ENCODE measurements at regions not wholly inside any gene's neighbourhood (a gene's known extent, or its start where the extent isn't known, plus 50 kb on each side); places are given as distances from the start of the nearest gene placed in this dataset.
"Not testable (repeated sequence)": the region's sequence is repeated elsewhere in the genome, so short reads cannot be mapped to it uniquely, and the experiment has no call there.

GRCh38 chr4:38373375-38373774, 290.6 kb upstream of the KLF3 start:
- FAIRE-seq (no peak), DNase-seq (ENCODE audit: low spot score) (no peak)

GRCh38 chr4:38377195-38377594, 286.8 kb upstream of the KLF3 start:
- FAIRE-seq = no peak
- DNase-seq (ENCODE audit: low spot score) = no peak

GRCh38 chr4:38378478-38378877, 285.5 kb upstream of the KLF3 start:
- FAIRE-seq (no peak), DNase-seq (ENCODE audit: low spot score) (no peak)

- DNase-seq (ENCODE audit: low spot score) = no peak
- FAIRE-seq = no peak
Observed at GRCh38 chr4:38381788-38382187, 282.2 kb upstream of the KLF3 start.

GRCh38 chr4:38382520-38382919, 281.5 kb upstream of the KLF3 start:
- FAIRE-seq = no peak

GRCh38 chr4:38383646-38384121, 280.3 kb upstream of the KLF3 start:
- FAIRE-seq (no peak), DNase-seq (ENCODE audit: low spot score) (no peak)

More at GRCh38 chr4:38382520-38382919, 281.5 kb upstream of the KLF3 start:
- no peak for DNase-seq (ENCODE audit: low spot score)

GRCh38 chr4:38385093-38386004, 278.6 kb upstream of the KLF3 start:
- peak; percentile 67 for DNase-seq (ENCODE audit: low spot score)
- peak; percentile 95 for FAIRE-seq

GRCh38 chr4:38386005-38386551, 277.9 kb upstream of the KLF3 start:
- peak; percentile 88 for FAIRE-seq
- DNase-seq (ENCODE audit: low spot score) = no peak

GRCh38 chr4:38386654-38387188, 277.3 kb upstream of the KLF3 start:
- DNase-seq (ENCODE audit: low spot score) = no peak
- no peak for FAIRE-seq

- DNase-seq (ENCODE audit: low spot score) = no peak
- FAIRE-seq = no peak
Observed at GRCh38 chr4:38387348-38387747, 276.7 kb upstream of the KLF3 start.

GRCh38 chr4:38387819-38388218, 276.2 kb upstream of the KLF3 start:
- no peak for DNase-seq (ENCODE audit: low spot score)
- FAIRE-seq = no peak

GRCh38 chr4:38388907-38389306, 275.1 kb upstream of the KLF3 start:
- not testable (repeated sequence) for DNase-seq (ENCODE audit: low spot score); FAIRE-seq

GRCh38 chr4:38390969-38391545, 272.9 kb upstream of the KLF3 start:
- no peak for DNase-seq (ENCODE audit: low spot score)
- FAIRE-seq = no peak

- DNase-seq (ENCODE audit: low spot score) = no peak
- FAIRE-seq = no peak
Observed at GRCh38 chr4:38392223-38392855, 271.7 kb upstream of the KLF3 start.

- no peak for FAIRE-seq
- DNase-seq (ENCODE audit: low spot score) = no peak
Observed at GRCh38 chr4:38396091-38396490, 267.9 kb upstream of the KLF3 start.

GRCh38 chr4:38396845-38397547, 267.0 kb upstream of the KLF3 start:
- FAIRE-seq (no peak), DNase-seq (ENCODE audit: low spot score) (no peak)

GRCh38 chr4:38400946-38401345, 263.1 kb upstream of the KLF3 start:
- DNase-seq (ENCODE audit: low spot score) (no peak), FAIRE-seq (no peak)

- FAIRE-seq = no peak
- no peak for DNase-seq (ENCODE audit: low spot score)
Observed at GRCh38 chr4:38406243-38406642, 257.8 kb upstream of the KLF3 start.

GRCh38 chr4:38409852-38410251, 254.1 kb upstream of the KLF3 start:
- DNase-seq (ENCODE audit: low spot score) = no peak
- FAIRE-seq = no peak

GRCh38 chr4:38411092-38411491, 252.9 kb upstream of the KLF3 start:
- FAIRE-seq (no peak), DNase-seq (ENCODE audit: low spot score) (no peak)

- FAIRE-seq (no peak), DNase-seq (ENCODE audit: low spot score) (no peak)
Observed at GRCh38 chr4:38411981-38412536, 251.9 kb upstream of the KLF3 start.
